NCI-H2227 (cell line): ENCODE measurements at regions not wholly inside any gene's neighbourhood (a gene's known extent, or its start where the extent isn't known, plus 50 kb on each side); places are given as distances from the start of the nearest gene placed in this dataset.
"Not testable (repeated sequence)": the region's sequence is repeated elsewhere in the genome, so short reads cannot be mapped to it uniquely, and the experiment has no call there.

Experiments
- DNase-seq: peaks from one replicate; lab custom pipeline; 2025; ENCODE audit not compliant: unreplicated experiment; lab: John Stamatoyannopoulos, UW

DNA sequence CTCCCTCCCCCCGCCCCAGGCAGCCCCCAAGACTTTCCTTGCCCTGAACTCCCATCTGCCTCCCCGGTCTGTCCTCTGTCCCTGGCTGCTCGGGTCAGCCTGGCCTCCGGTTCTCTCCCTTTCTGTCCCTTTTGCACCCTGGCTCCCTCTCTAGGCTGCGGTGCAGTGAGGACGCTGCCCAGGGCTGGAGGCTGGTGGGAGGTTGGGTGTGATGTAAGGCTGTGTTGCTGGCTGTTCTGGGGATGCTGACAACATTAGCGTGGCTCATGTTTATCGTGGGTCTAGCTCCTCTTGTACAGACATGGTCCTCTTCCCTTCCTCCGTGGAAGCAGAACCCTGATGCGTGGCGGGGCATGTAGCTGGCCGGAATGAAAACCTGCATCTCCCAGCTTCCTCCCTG lies 357.5 kb downstream of the CNTNAP3B start:
- DNase-seq = not testable (repeated sequence)

DNA sequence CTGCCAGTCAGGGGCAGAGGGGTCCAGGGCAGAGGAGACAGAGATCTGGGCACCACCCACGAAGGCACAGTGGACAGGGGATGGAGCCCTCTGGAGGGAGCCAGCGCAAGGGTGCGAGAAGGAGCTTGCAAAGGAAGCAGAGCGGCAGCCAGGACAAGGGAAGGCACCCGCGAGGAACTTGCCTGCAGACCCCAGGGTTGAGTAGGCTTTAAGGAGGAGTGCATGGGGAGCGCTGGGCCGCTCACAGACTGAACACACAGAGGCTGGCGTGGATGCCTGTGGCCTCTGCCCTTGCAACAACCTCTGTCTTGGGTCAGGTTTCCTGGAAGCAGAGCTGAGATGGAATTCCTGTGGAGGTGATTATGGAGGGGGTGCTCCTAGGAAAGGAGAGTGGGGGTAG lies 374.4 kb downstream of the CNTNAP3B start:
- DNase-seq = not testable (repeated sequence)

DNA sequence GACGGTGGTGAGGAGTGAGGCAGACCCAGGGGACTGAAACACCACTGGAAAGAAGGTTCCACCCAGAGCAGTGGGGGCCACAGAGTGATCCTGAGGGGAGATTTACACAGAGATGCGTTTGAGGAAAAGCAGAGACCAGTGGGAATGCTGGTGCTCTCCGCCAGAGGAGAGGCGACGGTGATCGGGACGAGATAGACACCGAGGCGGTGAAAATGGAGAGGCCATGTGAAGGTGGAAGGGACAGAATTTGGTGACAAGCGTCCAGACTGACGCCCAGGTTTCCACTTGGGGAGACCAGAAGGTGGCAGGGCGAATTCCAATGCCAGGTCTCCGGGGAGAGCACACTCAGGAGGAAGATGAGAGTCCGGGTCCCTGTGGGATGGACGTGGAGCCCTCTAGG lies 374.8 kb downstream of the CNTNAP3B start:
- not testable (repeated sequence) for DNase-seq

DNA sequence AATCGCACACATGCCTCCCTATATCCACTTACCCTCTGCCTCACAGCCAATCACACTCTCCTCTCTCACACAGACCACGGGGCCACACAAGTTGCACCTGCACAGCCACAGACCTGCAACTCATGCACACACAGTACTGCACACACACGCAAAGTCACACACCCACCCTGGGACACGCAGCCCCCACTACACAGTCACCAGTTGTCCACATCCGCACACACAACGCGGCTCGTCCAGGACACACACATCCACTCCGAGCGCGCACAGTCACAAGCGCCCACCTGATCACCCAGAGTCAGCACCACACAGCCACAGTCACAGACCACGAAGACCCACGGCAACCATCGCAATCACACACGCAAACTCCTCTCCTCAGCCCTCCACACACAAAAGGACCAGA lies 387.3 kb downstream of the CNTNAP3B start:
- DNase-seq = not testable (repeated sequence)

DNA sequence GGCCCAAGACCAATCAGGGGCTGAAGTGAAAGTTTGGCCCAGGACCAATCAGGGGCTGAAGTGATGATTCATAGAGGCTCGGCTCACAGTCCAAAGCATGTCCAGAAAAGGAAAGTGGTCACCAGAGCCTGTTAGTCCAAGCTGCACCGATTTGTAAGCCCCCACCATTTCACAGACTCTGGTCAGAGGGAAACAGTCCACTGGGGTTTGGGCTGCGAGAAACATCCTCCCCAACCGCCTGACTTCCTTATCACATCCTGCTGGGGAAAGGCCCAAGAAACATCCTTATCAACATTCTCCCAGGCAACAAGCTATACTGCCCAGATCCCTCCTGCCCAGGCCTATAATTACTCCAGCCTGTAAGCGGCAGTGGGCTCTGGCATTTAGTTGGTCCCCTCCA lies 388.1 kb downstream of the CNTNAP3B start:
- DNase-seq = not testable (repeated sequence)

DNA sequence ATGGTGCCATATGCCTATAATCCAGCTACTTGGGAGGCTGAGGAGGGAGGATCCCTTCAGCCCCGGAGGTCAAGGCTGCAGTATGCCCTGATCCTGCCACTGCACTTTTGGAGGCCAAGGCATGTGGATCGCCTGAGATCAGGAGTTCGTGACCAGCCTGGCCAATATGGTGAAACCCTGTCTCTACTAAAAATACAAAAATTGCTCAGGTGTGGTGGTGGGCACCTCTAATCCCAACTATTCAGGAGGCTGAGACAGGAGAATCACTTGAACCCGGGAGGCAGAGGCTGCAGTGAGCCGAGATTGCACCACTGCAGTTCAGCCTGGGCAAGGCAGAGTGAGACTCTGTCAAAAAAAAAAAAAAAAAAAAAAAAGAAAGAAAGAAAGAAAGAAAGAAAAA lies 390.5 kb downstream of the CNTNAP3B start:
- not testable (repeated sequence) for DNase-seq

DNA sequence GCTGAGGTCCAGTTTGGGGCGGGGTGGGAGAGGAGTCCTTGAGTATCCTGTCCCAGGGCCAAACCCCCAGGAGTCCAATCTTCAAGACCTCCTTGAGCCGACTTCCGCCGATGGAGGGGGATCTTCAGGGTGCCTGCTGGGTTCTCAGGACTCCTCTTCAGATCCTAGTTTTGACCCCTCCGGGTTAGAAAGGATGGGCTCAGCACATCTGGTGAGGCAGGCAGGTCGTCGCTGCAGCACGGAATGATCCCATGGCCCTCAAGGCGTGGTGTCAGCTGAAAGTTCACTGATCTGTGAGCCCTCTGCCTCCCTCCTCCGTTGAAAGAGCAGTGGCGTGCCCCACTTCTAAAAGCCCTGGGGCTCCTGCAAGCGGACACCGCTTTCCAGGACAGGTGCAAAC lies 430.0 kb downstream of the CNTNAP3B start:
- not testable (repeated sequence) for DNase-seq

DNA sequence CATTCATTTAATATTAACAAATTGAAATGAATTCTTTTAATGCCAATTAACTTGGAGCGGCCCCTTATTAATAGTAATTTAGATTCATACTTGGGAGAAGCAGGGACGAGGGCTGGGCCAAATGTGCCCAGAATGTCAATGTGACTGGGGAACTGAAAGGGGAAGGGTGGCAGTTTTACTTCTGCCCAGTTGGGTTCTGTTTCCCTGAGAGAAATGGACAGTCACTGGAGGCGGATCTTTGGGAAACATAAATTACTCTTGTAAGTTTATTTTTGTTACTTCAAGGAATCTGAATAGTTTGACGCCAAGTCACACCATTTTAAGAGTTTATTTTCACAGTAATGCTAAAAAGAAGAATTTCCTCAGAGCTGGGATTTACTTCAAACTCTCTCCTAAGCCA lies 432.1 kb downstream of the CNTNAP3B start:
- not testable (repeated sequence) for DNase-seq

DNA sequence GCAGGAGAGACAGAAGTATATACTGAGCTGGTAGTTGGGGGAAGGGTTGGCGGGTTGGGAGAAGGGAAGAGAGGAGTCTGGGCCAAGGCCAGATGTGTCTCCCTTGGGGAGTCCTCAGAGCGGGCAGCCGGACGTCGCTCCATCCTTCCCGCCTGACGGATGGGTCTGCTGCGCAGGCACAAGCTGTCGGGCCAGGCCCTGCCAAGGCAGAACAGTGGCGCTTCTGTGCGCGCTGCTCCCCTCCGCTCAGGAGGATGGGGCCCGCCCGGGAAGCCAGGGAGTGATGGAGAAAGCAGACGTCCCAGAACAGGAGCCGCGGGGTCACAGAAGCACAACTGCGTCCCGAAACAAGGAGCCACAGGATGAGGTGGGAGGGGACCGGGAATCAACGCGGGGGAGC lies 449.9 kb downstream of the CNTNAP3B start:
- DNase-seq = not testable (repeated sequence)

DNA sequence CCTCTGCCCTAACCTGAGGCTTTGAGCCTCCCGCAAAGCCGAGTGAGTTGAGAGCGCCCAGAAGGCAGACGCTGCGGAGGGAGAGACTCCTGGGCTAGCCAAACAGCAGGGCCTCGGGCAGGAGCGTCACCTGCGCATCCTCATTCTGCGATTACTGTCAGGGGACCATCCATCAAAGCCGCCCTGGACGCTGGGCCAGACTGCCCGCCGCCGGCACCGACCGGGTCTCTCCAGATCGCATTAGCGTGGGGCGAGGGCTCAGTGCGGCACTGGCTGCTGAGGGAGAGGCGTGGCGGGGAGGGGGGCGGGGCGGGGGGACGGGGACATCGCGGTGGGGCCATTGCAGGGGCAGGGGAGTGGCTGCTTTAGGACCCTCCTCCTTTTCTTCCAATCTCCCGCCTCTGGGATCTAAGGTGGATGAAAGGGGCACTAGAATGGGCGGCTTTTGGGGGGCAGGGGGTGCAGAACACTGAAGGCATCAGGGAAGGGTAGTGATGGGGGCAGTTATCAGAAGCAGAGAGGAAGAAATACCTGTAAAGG lies 465.7 kb downstream of the CNTNAP3B start:
- not testable (repeated sequence) for DNase-seq

DNA sequence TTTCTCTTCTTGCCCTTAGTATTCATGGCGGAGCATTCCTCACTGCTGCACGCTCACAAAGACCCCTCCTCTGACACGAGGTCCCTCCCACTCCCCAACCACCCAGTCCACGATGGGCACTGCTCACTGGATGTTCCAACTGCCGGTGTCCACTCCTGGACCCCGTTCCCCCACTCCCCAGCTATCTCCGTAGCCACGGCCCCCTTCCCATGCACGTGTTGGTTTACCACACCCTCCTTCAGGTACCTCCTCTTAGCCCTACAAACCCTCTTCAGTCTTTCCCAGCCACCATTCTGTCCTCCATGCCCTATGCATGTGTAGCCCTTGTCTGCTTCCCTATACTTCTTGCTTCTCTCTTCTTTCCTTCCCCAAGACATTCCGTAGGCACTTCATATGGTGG lies 469.6 kb upstream of the ZNG1F start:
- not testable (repeated sequence) for DNase-seq

DNA sequence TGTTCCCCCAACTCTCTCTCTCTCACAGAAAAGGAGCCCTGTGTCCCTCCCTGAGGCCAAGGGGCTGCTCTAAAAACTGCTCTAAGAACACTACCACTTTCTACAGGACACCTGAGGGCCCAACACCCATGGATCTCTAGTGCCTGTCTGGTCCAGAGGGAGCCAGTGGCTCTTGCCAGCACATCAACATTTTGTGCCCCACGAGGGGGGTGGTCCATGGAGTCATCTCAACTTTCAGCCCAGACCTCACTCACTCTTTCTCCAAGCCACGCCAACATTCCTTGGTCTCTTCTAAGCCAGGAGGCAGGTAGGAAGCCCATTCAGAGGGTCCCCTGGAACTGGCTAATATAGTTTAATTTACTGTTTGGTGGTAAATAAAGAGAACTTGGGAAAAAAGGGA lies 469.0 kb upstream of the ZNG1F start:
- not testable (repeated sequence) for DNase-seq

DNA sequence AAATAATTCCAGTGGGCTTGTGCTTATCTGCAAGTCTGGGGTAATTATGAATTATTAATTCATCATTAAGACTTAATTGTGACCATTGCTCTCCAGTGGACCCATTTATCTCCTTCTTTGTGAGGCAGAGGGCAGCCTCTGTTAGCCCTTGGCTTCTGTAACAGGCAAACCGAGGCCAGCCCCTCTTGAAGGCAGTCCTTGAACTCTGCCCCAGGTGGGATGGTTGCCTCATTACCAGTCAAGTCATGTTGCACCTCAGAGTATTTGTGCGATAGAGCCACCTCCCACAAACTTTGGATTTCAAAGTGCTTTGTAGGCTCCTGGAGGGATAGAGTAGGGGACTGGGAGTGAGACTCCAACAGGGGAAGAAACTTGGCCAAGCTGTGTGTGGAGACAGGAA lies 468.0 kb upstream of the ZNG1F start:
- DNase-seq = not testable (repeated sequence)

DNA sequence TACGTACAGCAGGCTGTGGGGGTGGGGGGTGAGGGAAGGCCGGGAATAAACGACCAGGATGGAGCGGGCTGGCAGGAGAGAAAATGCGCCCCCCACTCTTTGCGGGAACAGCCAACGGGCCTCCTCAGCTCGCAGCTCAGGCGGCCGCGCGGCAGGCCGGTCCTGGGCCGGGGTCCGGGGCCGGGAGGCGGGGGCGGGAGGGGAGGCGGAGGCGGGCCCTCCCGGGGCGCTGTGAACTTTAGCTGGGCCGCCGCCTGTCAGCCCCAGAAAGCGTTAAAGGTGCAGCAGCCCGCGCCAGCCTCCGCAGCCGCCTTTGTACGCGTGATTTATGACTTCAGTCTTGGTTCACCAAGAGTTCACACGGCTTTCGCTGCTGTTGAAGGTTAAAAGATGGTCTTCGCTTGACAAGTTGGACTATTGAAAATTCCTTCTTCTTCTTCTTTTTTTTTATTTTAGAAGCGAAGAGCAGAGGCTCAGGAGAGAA lies 466.0 kb upstream of the ZNG1F start:
- DNase-seq = peak; percentile 25

DNA sequence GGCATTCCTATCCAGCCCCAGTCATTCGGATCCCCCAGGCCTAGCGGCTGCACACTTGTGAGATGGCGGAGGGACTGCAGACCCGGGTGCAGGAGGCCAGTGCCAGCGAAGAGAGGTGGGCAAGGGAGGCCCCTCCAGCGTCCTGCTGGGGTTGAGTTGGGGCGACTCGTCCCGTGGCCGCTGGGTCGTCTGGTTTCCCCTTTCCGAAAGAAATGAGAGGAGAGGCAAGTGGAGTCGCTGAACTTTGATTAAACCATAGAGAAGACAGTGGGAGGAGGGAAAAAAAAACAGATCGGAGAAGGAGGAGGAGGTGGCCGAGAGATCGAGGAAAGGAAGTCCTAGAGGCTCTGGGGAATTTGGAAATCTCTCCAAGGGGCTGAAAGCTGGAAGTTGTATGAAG lies 465.2 kb upstream of the ZNG1F start:
- not testable (repeated sequence) for DNase-seq

DNA sequence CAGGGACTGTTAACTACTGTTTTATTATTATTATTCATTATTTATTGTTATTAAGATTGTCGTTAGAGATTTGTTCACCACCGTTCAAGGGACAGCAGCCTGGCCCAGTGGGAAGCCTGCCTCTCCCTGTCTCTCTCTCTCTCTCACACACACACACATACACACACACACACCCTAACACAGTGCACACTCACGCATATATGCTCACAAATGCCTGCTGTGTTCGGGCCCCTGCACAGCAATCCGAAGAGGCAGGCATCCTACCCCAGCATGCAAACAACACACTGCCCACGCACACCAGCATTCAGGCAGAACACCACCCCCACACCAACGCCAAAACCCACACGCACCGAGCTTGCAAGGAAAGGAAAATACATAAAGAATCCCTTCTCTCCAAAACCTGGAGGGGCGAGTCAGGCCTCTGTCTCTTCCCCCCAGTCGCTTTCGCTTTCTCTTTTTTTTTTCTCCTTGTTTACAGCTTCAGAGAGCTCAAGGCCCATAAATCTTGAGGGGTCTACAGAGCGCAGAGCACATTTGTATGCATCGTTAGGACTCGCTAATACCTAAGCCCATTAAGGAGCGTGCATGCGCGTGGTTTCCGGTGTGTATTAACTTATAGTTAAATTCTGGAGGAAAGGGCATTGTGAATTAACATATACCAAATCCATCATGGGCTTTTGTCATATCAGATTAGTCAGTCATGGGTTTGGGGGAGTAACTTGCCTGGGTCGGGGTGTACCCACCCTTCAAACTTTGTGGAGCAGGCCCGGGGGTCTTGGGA lies 464.6 kb upstream of the ZNG1F start:
- DNase-seq = not testable (repeated sequence)

DNA sequence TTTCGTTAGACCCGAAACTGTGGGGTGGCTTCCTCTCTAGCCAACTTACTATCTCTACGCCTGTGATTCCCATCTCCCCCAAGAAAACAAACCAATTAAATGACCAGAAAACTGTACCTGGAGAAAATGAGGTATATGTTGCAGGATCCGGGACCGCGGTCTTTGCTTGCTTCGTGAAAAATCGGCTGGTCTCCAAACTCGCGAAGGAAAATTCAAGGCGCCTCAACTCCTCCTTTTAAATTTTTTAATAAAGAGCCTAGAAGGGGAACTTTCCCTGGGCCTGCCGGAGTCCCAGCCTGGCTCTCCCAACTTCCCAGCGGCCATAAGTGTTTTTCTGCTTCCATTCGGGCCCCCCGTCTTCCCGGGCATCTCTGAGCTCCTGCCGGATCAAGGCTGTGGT lies 463.7 kb upstream of the ZNG1F start:
- DNase-seq = not testable (repeated sequence)

DNA sequence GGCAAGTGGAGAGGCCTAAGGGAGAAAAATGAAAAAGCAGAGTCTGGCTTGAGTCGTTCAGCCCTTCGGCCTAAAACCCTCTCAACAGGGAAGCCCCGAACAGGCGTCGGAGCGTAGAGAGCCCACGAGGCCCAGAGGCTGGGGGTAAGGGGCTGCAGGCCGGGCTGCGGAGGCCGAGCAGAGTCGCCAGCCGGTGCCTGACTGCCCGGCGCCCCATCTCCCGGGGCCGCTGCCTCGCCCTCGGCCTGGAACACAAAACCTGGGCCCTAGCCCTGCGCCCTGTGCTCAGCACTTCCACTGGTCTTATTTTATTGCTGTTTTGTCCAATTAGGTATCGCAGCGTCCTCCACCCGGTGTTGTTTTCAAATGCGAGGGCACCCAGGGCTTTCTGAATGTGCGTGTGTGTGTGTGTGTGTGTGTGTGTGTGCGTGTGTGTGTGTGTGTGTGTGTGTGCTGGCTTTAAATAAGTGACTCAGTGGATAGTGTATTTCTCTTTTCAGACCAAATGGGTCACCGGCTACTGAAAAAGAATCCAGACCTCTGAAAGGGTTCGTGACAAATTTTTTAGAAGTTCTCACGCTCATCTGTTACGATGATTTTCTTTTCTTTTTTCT lies 463.1 kb upstream of the ZNG1F start:
- not testable (repeated sequence) for DNase-seq

DNA sequence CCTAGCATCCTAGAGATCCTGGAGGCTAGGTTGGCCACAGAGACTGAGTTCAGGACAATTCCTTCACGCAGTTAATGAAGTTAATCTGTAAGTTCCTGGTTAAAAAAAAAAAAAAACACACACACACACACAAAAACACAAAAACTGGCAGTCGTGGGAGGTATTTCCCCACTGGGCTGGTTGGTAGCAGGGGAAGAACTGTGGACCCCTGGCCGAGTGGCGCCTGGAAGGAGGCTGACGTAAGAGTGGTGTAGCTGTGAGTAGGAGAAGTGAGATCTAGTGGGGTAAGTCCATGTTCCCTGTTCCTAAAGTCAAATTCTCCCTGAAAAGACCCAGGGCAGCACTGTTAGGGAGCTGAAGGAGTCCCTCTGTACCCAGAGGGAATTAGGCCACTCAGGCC lies 461.0 kb upstream of the ZNG1F start:
- not testable (repeated sequence) for DNase-seq

DNA sequence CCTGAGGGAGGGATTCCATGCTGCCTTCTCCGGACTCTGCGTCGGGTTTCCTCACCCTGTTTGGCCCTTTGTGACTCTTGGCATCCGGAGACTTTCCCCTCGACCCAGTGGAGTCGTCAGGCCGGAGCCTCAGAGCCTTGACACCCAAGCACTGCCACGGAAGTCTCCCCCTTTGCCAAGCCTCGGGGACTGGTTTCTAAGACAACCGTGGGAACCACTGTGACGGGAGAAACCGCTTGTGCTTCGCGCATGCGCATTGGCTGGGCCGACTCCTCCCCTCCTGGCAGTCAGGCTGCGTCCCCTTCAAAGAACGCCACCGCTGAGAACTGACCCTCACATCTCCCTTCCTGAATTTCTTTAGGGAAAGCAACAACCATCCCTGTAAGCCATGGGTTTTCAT lies 459.4 kb upstream of the ZNG1F start:
- DNase-seq = not testable (repeated sequence)

DNA sequence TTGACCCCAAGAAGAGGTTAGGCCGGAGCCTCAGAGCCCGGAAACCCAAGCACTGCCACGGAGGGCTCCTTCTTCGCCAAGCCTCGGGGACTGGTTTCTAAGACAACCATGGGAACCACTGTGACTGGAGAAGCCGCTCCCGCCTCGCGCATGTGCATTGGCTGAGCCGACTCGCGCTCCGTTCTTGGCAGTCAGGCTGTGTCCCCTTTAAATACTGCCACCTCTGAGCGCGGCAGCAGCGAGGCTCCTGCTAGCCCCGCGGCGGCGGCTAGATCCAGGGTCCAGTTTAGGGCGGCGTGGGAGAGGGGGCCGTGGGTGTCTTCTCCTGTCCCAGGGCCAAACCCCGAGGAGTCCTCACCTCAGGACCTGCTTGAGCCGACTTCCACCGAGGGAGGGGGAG lies 457.1 kb upstream of the ZNG1F start:
- DNase-seq = not testable (repeated sequence)
